GM12878 (cell line): ENCODE measurements at regions not wholly inside any gene's neighbourhood (a gene's known extent, or its start where the extent isn't known, plus 50 kb on each side); places are given as distances from the start of the nearest gene placed in this dataset.

Experiments
- CHD4 ChIP-seq: fragments of 200-600 bp; sonication (generic); IDR thresholded peaks from 2 replicates; pipeline ENCODE4 v1.6.1; 2016; ENCODE audit warnings: mild to moderate bottlenecking
- DPF2 ChIP-seq: fragments of 450-650 bp; IDR thresholded peaks from 2 replicates; pipeline ENCODE4 v1.6.1; 2017; ENCODE audit warnings: mild to moderate bottlenecking
- FOS ChIP-seq: IDR thresholded peaks from 3 replicates; pipeline ENCODE4 v1.6.1; 2011; ENCODE audit warnings: borderline replicate concordance; ENCODE audit not compliant: insufficient read length; ENCODE audit errors: extremely low read depth
- HDAC2 ChIP-seq: fragments of 200-600 bp; sonication (generic); IDR thresholded peaks from 2 replicates; pipeline ENCODE4 v1.6.1; 2017
- HDGF ChIP-seq: fragments of 450-650 bp; IDR thresholded peaks from 2 replicates; pipeline ENCODE4 v1.6.1; 2016; ENCODE audit warnings: antibody characterized with exemption
- NFIC ChIP-seq: IDR thresholded peaks from 2 replicates; pipeline ENCODE4 v1.6.1; 2012; ENCODE audit warnings: low read depth, mild to moderate bottlenecking, inconsistent platforms, low read length, moderate library complexity
- PML ChIP-seq: IDR thresholded peaks from 2 replicates; pipeline ENCODE4 v1.6.1; 2012; ENCODE audit warnings: low read length, inconsistent platforms
- SREBF1 ChIP-seq: IDR thresholded peaks from 2 replicates; pipeline ENCODE4 v1.6.1; 2012; ENCODE audit warnings: mild to moderate bottlenecking, low read length
- ZNF687 ChIP-seq: fragments of 450-650 bp; IDR thresholded peaks from 2 replicates; pipeline ENCODE4 v1.6.1; 2017; ENCODE audit warnings: mild to moderate bottlenecking, moderate library complexity
- TF ChIP-seq, protein P1 (sequence below): fragments of 450-650 bp; formaldehyde crosslinking; IDR thresholded peaks from 2 replicates; pipeline ENCODE4 v1.4.0; 2022; ENCODE audit warnings: mild to moderate bottlenecking, moderate library complexity
- TF ChIP-seq, protein P2 (sequence below): IDR thresholded peaks from 2 replicates; pipeline ENCODE4 v1.6.1; 2011; ENCODE audit warnings: borderline replicate concordance, low read depth, mild to moderate bottlenecking, moderate library complexity, low read length; ENCODE audit not compliant: insufficient read depth, poor library complexity, severe bottlenecking

DNA sequence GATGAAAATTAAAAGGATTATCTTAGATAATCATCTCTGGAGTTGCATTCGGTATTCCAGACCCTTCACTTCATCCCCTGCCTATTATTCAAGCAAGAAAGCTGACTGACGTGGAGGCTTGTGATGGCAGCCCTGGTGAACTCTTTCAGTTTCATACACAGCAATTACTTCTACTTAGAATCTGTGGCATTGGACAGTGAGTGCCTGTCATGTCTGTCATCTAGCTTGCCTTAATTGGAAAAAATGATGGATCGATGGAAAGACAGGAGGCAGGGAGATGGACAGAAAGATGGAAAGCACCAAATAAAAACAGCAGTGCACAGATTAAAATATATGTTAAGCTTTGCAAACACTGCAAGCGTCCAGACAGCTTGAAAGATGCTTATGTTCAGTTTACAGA is 1371.0 kb upstream of the CDH6 start (continued):
- TF ChIP-seq ZNF687 (no peak), HDGF (no peak), NFIC (no peak), DPF2 (no peak), SREBF1 (no peak), HDAC2 (no peak), PML (no peak), FOS (no peak), CHD4 (no peak)
- TF ChIP-seq, protein P1, sequence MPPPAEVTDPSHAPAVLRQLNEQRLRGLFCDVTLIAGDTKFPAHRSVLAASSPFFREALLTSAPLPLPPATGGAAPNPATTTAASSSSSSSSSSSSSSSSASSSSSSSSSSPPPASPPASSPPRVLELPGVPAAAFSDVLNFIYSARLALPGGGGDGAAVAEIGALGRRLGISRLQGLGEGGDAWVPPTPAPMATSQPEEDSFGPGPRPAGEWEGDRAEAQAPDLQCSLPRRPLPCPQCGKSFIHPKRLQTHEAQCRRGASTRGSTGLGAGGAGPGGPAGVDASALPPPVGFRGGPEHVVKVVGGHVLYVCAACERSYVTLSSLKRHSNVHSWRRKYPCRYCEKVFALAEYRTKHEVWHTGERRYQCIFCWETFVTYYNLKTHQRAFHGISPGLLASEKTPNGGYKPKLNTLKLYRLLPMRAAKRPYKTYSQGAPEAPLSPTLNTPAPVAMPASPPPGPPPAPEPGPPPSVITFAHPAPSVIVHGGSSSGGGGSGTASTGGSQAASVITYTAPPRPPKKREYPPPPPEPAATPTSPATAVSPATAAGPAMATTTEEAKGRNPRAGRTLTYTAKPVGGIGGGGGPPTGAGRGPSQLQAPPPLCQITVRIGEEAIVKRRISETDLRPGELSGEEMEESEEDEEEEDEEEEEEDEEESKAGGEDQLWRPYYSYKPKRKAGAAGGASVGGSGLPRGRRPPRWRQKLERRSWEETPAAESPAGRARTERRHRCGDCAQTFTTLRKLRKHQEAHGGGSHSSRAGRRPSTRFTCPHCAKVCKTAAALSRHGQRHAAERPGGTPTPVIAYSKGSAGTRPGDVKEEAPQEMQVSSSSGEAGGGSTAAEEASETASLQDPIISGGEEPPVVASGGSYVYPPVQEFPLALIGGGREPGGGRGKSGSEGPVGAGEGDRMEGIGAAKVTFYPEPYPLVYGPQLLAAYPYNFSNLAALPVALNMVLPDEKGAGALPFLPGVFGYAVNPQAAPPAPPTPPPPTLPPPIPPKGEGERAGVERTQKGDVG (CRISPR knock-in tag) = no peak
- TF ChIP-seq, protein P2, sequence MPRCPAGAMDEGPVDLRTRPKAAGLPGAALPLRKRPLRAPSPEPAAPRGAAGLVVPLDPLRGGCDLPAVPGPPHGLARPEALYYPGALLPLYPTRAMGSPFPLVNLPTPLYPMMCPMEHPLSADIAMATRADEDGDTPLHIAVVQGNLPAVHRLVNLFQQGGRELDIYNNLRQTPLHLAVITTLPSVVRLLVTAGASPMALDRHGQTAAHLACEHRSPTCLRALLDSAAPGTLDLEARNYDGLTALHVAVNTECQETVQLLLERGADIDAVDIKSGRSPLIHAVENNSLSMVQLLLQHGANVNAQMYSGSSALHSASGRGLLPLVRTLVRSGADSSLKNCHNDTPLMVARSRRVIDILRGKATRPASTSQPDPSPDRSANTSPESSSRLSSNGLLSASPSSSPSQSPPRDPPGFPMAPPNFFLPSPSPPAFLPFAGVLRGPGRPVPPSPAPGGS = no peak
